Vagina (tissue), 2 donors: ENCODE measurements at regions not wholly inside any gene's neighbourhood (a gene's known extent, or its start where the extent isn't known, plus 50 kb on each side); places are given as distances from the start of the nearest gene placed in this dataset.

Experiments used
- DNase-seq, 2 donors: peaks; one replicate each; pipeline ENCODE4 v3.0.0-alpha.2; 2017; ENCODE audit errors: extremely low spot score in 2 of 2
- H3K27ac ChIP-seq: fragments of 200-600 bp; sonication (generic); one replicate; pipeline ENCODE4 v1.5.1; 2019
- H3K27me3 ChIP-seq: fragments of 200-600 bp; sonication (generic); one replicate; pipeline ENCODE4 v1.5.1; 2019
- H3K36me3 ChIP-seq, 2 donors: fragments of 200-600 bp; sonication (generic); one replicate each; pipeline ENCODE4 v1.5.1; 2017 to 2019
- H3K4me1 ChIP-seq: fragments of 200-600 bp; sonication (generic); one replicate; pipeline ENCODE4 v1.5.1; 2019
- H3K4me3 ChIP-seq, 2 donors: fragments of 200-600 bp; sonication (generic); 1 replicate in 1 of 2; 2 replicates in 1 of 2; pipeline ENCODE4 v1.5.1; 2016 to 2019
- H3K9me3 ChIP-seq: fragments of 200-600 bp; sonication (generic); one replicate; pipeline ENCODE4 v1.5.1; 2019
- POLR2A ChIP-seq, 2 donors: fragments of 450-650 bp; IDR thresholded peaks; one replicate each; pipeline ENCODE4 v1.6.1; 2017; ENCODE audit warnings: antibody characterized with exemption in 2 of 2, mild to moderate bottlenecking in 2 of 2, moderate library complexity in 2 of 2
- POLR2AphosphoS5 ChIP-seq, 2 donors: sonication (generic); formaldehyde crosslinking; IDR thresholded peaks; one replicate each; pipeline ENCODE4 v1.9.0; 2017; ENCODE audit warnings: antibody characterized with exemption in 2 of 2, mild to moderate bottlenecking in 2 of 2, low read depth in 1 of 2; ENCODE audit not compliant: insufficient read depth in 1 of 2
- intact Hi-C: fragments of 100-400 bp; cut with DNase I; formaldehyde crosslinking; loops from one replicate; pipeline ENCODE4 v1.15.1; 2023
- TF ChIP-seq, protein P1 (sequence below), 3 experiments: fragments of 450-650 bp in 2 of 3; fragments of 200-600 bp in 1 of 3; sonication (generic) in 1 of 3; IDR thresholded peaks; one replicate each; pipeline ENCODE4 v1.5.1; 2017 to 2019; ENCODE audit warnings: antibody characterized with exemption in 3 of 3, mild to moderate bottlenecking in 2 of 3, moderate library complexity in 2 of 3

DNA sequence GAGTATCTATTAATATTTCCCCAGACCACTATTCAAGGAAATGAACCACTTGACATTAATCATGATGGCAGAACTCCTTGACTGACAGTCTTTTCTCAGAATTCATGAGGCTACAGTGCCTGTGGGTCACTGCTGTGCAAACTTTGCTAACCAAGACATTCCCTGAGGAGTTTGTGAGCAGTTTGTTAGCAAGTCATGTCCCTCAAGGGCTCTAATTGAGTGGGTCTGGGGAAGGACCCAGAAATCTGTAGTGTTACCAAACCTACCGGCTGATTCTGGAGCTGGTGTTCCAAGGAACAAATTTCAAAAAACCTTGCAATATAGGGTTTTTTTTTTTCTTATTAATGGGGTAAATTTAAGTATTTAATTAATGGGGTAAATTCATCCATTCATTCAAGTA, 103.2 kb upstream of the VANGL1 start:
- H3K36me3 ChIP-seq = no peaks in the 10 kb centered on the region
- intact Hi-C loops = no loop called here
- H3K27ac ChIP-seq = no peak overlapping the region
- no peak for DNase-seq
- no peaks in the 10 kb centered on the region for H3K4me1 ChIP-seq
- TF ChIP-seq, protein P1, sequence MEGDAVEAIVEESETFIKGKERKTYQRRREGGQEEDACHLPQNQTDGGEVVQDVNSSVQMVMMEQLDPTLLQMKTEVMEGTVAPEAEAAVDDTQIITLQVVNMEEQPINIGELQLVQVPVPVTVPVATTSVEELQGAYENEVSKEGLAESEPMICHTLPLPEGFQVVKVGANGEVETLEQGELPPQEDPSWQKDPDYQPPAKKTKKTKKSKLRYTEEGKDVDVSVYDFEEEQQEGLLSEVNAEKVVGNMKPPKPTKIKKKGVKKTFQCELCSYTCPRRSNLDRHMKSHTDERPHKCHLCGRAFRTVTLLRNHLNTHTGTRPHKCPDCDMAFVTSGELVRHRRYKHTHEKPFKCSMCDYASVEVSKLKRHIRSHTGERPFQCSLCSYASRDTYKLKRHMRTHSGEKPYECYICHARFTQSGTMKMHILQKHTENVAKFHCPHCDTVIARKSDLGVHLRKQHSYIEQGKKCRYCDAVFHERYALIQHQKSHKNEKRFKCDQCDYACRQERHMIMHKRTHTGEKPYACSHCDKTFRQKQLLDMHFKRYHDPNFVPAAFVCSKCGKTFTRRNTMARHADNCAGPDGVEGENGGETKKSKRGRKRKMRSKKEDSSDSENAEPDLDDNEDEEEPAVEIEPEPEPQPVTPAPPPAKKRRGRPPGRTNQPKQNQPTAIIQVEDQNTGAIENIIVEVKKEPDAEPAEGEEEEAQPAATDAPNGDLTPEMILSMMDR (IDR thresholded peaks at IDR 0.05) = no peak
- TF ChIP-seq POLR2AphosphoS5 (IDR thresholded peaks at IDR 0.05; ENCODE audit: insufficient read depth in 1 of 2, low read depth in 1 of 2) = no peak
- no peak for TF ChIP-seq POLR2A (IDR thresholded peaks at IDR 0.05)
- H3K4me3 ChIP-seq = no peak overlapping the region
- no peaks in the 10 kb centered on the region for H3K9me3 ChIP-seq
- no peaks in the 10 kb centered on the region for H3K27me3 ChIP-seq

DNA sequence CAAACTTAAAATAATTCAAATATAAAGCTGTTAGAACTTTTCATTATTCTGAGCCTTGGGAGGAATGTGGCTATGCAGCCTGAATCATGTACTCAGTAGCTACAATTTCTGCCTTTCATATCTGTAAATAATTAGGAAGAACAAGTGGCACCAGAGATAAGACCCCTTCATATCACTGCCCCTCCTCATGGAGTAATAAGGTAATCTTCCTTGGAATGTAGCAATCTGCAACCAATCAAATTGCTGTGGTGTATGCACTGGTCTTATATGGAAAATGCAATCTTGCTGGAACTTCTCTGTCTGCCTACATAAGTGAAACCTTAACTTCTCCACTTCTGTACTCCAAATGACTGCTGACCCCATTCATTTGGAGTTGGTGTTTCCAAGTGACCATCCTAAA, 104.4 kb upstream of the VANGL1 start:
- no peak overlapping the region for H3K4me3 ChIP-seq
- TF ChIP-seq, protein P1 (IDR thresholded peaks at IDR 0.05) = no peak
- TF ChIP-seq POLR2AphosphoS5 (IDR thresholded peaks at IDR 0.05; ENCODE audit: insufficient read depth in 1 of 2, low read depth in 1 of 2) (no peak), POLR2A (IDR thresholded peaks at IDR 0.05) (no peak)
- H3K9me3 ChIP-seq = no peaks in the 10 kb centered on the region
- no peaks in the 10 kb centered on the region for H3K36me3 ChIP-seq
- no peaks in the 10 kb centered on the region for H3K27me3 ChIP-seq
- H3K4me1 ChIP-seq = no peaks in the 10 kb centered on the region
- H3K27ac ChIP-seq = no peak overlapping the region
- intact Hi-C loops = no loop called here
- DNase-seq = no peak

DNA sequence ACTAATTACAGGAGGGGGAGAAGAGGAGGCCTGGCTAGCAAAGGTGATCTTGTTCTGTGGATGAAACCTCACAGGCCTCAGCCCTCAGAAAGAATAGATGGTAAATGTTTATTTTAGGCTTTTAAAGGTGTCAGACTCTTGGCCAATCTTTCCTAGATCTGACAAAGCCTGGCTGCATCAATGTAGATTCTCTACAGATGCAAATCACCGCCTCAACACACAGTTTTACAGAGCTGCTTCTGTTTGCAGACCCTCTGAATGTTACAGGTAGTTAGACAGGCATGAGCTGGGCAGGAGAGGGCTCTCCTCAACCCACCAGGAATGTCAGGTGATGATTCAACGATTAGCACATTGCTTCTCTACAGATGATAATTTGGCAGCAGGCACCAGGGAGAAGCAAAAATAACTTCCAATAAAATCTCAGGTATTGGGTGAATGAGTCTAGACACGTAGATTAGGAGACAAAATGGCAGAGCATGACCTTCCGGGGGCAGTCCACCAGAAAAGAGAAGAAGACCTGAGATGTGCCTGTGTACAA, 105.4 kb upstream of the VANGL1 start:
- no peak overlapping the region for H3K4me3 ChIP-seq
- H3K27ac ChIP-seq = no peak overlapping the region
- intact Hi-C loops = no loop called here
- DNase-seq = no peak
- no peaks in the 10 kb centered on the region for H3K9me3 ChIP-seq
- no peak for TF ChIP-seq POLR2A (IDR thresholded peaks at IDR 0.05)
- no peak for TF ChIP-seq POLR2AphosphoS5 (IDR thresholded peaks at IDR 0.05; ENCODE audit: insufficient read depth in 1 of 2, low read depth in 1 of 2)
- TF ChIP-seq, protein P1 (IDR thresholded peaks at IDR 0.05) = no peak
- no peaks in the 10 kb centered on the region for H3K36me3 ChIP-seq
- H3K4me1 ChIP-seq = peaks cover 6% of the 10 kb centered on the region
- H3K27me3 ChIP-seq = no peaks in the 10 kb centered on the region

DNA sequence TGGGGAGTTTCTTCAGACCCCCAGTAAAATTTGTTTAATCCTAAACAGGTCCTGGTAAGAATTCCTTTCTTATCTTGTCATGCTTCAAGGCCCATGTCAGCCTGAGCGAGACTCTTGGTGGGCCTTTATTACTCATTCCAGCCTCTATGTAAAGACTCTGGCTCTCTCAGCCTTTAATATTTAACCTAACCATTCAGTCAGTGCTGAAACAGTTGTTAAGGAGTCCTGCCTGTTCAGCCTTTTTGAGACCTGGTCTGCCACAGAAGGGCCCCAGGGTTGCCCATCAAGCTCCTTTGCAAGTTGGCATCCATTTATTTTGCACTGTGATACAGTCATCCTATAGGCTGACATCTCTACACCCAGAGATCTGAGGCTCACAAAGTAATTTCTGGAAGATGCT, 107.7 kb upstream of the VANGL1 start:
- TF ChIP-seq POLR2AphosphoS5 (IDR thresholded peaks at IDR 0.05; ENCODE audit: insufficient read depth in 1 of 2, low read depth in 1 of 2) (no peak), POLR2A (IDR thresholded peaks at IDR 0.05) (no peak)
- TF ChIP-seq, protein P1 (IDR thresholded peaks at IDR 0.05) = no peak
- Histone ChIP-seq H3K36me3 (no peaks in the 10 kb centered on the region), H3K4me3 (no peak overlapping the region), H3K27me3 (no peaks in the 10 kb centered on the region), H3K9me3 (no peaks in the 10 kb centered on the region), H3K27ac (no peak overlapping the region), H3K4me1 (peaks cover 7% of the 10 kb centered on the region)
- DNase-seq = no peak
- intact Hi-C loops = no loop called here

DNA sequence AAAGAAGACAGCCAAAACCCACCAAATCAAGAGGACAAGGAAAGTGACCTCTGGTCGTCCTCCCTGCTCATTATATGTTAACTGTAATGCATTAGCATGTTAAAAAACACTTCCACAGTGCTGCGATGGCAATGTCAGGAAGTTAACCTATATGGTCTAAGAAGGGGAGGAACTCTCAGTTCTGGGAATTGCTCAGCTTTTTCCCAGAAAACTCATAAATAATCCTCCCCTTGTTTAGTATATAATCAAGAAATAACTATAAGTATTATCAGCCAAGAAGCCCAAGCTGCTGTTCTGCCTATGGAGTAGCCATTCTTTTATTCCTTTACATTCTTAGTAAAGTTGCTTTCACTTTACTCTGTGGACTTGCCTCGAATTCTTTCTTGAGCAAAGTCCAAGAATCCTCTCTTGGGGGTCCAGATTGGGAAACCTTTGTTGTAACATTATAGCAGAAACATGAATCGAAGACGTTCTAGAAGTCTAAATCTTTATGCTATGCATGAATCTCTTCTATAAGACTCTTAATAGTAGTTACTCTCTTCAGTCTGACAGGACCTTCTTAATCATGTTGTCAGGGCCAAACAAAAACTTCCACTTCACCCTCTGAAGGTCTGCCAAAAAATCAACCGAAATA, 110.0 kb upstream of the VANGL1 start:
- Histone ChIP-seq H3K4me3 (no peak overlapping the region), H3K27me3 (no peaks in the 10 kb centered on the region), H3K9me3 (no peaks in the 10 kb centered on the region), H3K27ac (no peak overlapping the region), H3K36me3 (no peaks in the 10 kb centered on the region), H3K4me1 (peaks cover 14% of the 10 kb centered on the region)
- TF ChIP-seq, protein P1 (IDR thresholded peaks at IDR 0.05) = no peak
- no peak for TF ChIP-seq POLR2AphosphoS5 (IDR thresholded peaks at IDR 0.05; ENCODE audit: insufficient read depth in 1 of 2, low read depth in 1 of 2)
- TF ChIP-seq POLR2A (IDR thresholded peaks at IDR 0.05) = no peak
- intact Hi-C loops = no loop called here
- DNase-seq = no peak
